Epidermal melanocyte (primary cell): ENCODE measurements at regions not wholly inside any gene's neighbourhood (a gene's known extent, or its start where the extent isn't known, plus 50 kb on each side); places are given as distances from the start of the nearest gene placed in this dataset.

Experiments used
- DNase-seq: peaks from one replicate; pipeline ENCODE4 v3.0.0; 2011; ENCODE audit warnings: low spot score; ENCODE audit not compliant: insufficient read length

DNA sequence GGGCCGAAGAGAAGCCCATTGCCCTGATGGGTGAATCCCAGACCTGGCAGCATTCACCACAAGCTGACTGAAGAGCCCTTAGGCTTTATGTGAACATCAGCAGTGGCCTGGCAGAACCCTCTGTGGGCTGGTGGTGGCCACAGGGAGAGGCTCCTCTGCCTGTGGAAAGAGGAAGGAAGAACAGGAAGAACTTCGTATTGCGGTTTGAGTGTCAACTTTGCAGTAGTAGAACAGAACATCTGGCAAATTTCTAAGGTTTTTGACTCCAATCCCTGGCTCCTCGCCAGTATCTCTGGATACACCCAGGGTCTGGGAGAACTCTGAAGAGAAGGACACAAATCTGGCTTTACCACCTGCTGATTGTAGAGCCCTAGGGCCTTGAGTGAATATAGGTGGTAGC lies 356.4 kb upstream of the GRAMD2B start:
- DNase-seq: no peak

DNA sequence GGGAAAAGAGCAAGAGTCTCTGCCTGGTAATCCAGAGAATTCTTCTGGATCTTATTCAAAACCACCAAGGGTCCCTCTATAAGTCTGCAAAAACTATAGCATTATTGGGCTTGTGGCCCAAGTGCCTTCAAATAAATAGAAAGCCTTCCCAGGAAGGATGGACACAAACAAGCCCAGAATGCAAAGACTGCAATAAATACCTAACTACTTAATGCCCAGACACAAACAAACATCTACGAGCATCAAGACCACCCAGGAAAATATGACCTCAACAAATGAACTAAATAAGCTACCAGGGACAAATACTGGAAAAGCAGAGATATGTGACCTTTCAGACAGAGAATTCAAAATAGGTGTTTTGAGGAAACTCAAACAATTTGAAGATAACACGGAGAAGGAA lies 355.8 kb upstream of the GRAMD2B start:
- DNase-seq: no peak

DNA sequence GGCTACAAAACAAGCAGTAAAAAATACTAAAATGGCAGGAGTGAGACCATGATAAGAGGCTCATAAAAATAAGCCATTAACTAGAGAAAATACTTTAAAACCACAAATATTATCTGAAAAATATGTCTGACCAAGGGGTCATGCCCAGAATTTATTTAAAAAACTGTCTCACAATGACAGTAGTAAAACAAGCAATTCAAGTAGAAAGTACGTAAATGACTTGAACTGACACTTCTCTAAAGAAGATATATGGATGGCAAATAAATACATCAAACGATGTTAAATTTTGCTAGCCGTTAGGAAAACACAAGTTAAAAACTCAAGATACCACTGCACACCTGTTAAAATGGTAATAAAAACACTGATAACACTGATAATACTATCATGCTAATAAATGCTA lies 353.9 kb upstream of the GRAMD2B start:
- no peak for DNase-seq

DNA sequence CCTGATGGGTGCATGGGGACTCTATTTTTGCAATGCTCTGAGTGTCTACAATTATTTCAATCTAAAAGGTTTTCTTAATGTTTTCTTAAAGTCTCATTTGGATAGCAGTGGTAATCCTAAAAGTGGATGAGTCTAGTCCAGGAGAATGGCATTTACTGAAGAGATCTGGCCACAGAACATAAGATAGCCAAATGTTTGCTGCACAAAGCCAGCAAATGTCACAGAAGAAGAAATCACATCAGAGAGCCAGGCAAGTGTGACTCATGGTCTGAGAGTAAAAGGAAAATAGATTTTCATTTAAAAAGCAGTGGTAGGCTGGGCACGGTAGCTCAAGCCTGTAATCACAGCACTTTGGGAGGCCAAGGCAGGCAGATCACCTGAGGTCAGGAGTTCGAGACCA lies 352.7 kb upstream of the GRAMD2B start:
- DNase-seq: no peak

DNA sequence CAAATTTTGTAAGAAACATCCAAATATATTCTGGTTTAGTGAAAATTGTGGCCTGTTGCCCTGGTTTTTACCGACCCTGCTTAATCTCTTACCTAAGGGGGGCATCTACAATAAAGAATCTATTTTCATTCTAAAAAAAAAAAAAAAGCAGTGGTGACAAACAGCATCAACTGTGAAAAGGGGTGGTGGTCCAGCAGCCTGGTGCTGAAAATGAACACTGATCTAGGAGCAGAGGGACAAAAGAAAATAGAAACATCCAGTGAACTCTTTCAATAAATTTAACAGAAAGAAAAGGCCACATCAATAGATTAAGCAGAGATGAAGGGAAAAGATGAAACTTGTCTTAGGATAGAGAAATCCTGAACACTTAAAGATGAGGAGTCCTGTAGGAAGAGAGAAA lies 348.7 kb upstream of the GRAMD2B start:
- no peak for DNase-seq

DNA sequence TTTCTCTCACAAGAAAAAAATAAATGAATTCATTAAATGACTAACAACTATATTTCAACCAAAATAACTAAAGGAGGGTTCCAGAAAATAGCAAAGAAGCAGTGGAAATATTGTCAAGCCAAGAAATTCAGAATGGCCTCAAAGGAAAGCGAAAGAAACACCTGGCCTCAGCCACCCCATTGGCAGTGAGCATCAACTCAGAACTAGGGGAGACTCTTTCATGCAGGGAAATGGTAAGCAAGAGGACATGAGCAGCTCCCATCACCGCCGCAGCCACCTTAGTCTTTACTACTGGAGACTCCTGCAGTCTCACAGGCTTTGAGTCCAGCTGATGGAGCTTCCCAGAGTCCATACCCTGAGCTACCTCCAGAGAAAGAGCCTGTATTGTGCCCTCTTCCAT lies 343.9 kb upstream of the GRAMD2B start:
- DNase-seq: no peak

DNA sequence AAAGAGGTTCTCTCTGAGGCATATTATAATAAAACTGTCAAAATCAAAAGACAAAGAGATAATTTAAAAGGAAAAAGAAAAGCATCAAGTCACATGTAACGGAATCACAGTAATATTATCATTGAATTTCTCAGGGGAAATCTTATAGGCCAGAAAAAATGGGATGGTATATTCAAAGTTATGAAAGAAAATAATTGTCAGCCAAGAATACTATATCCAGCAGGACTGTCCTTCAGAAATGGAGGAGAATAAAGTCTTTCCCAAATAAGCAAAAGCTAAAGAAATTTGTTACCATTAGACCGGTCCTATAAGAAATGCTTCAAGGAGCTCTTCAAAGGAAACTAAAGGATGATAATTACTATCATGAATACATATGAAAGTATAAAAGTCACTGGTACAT lies 342.0 kb upstream of the GRAMD2B start:
- no peak for DNase-seq

DNA sequence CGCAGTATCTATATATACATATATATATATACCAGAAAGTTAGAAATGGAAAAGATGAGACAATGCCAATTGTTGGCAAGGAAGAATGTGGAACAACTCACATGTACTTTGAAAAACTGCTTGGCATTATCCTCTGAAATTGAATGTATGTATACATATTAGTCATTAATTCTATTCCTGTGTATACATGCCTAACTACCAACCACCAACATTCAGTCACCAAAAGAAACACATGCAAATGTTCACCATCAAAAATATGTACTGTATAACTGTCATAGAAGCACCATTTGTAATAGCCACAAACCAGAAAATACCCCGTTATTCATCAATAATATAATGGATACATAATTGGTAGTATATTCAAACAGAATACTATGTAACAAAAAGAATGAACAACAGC lies 330.2 kb upstream of the GRAMD2B start:
- DNase-seq: no peak

DNA sequence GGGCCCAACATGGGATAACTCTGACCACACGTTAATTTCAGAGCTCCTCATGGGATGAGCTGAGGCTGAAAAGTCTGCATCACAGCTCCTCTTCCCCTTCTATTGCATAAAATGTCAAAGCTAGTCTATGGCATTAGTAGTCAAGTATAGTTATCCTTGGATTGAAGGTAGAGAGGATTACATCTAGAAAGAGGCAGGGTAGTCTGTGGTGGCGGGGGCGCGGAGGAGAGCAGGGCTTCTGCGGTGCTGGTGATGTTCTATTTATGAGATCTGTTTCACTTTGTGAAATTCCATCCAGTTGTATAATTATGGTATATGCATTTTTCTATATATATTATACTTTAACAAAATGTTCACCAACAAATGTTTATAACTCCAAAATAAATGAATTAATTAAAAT lies 329.5 kb upstream of the GRAMD2B start:
- no peak for DNase-seq

DNA sequence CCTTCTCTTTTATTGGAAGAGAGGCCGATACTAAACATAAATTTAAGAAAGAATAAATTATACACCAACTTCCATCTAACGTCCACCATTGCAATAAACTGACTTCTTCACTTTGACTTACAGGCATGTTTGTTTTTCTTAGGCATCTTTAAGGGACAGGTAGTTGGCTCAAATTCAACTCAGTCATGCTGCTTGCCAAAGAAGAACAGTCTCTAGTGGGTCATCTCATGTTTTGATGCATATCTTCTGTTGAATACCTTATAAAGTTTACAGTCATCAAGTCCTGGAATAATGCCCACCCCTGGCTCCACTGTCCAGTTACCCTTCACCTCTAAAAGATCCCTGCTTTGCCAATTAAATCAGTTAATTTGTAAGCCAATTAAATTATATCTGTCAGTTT lies 328.2 kb upstream of the GRAMD2B start:
- DNase-seq: no peak

DNA sequence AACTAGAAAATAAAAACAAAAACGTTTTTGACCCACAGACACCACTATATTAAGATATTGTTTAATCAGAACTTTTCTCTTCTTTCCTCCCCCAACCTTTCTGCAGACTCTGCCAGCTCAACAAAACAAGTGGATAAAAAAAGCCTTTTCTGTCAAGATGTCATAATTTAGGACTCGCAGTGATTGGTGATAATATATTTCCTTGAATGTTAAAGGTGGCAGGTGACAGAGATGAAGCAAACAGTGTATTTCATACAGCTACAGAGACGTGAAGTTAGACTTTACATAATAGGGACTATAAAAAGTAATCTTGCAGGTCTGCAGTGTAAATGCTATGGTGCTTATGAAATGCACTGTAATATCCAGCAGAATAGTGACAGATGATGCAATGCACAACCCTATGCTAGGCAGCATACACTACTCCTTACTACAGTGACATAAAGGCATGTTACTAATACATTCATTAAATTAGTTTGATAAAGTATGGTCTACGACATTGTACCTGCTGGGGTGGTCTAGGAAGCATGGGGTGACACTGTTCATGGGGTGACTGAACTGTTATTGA lies 326.7 kb upstream of the GRAMD2B start:
- no peak for DNase-seq

DNA sequence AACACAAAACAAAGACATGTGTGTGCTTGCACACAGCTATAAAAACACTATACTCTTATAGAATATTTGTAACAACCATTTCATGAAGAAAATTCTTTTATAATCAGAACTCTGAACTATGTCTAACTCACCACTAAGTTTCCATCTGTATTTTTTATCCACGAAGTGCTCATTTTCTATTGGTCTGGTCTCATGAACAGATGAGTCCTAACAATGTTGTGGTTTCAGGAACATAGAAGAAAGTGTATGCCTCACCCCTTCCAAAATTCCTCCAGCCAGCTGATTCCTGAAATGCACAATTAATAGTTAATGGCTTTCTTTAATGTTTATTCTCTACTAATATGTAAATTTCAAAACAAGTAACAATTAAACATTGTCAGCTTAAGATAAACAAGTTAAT lies 325.3 kb upstream of the GRAMD2B start:
- DNase-seq: no peak

DNA sequence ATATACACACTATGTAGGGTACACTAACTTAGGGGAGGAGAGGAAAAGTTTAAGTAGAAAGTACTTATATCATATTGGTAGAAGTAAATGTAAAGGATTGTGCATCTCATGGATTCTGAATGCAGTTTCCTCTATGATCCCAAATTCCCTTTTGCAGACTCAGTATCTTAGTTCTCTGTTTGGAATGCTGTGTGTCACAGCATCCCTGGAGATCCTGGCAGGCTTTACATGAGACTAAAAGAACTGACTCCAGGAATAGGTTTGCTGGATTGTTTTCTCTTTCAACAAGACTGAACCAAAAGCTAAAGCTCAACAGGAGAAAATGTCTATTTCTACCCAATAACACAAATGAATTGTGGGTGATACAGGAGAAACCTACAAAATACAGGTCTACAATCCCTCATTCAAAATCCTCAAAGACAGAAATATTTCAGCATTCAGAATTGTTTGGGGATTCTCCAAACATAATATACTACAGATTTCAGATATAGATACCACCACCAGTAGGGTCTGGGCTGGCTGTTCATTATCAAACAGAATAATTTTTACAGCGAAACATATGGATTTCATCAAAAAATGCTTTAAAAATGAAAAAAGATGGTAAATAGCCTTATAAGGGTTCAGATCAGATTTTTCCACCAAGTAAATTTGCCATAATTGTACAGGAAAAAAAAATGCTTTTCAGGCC lies 324.7 kb upstream of the GRAMD2B start:
- no peak for DNase-seq

DNA sequence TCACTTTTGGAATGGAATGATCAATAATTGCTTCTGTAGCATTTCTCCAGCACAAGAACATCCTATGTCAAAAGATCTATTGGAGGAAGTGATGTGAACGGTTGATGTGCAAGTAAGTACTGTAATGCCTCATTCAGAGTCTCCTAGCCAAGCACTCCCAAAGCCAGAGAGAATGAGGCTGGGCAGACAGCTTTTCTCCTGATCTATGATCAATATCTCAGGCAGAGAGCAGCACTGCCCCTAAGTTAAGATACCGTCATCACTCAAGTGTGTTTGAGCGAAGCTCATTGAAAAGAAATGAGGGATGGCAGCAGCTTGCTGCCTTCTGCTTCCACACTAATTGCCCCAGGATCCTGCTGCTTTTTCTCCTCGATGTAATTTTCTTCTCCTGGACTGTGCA lies 324.1 kb upstream of the GRAMD2B start:
- DNase-seq: no peak

DNA sequence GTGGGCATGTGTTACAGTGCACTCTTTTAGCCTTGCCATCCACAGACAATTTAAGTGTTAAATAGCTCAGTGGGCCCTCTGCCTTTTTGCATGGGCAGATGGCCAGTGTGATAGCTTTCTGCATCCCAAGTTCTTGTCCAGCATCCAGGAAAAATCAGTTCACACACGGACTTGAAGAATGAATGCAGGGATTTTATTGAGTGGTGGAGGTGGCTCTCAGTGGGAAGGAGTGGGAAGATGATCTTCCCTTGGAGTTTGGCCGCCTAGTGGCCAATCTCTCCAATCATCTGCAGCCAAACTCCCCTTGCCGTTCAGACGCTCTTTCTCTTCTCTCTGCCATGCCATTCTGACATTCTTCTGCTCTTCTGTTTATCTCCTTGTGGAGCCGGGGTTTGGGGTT lies 322.4 kb upstream of the GRAMD2B start:
- DNase-seq: no peak

DNA sequence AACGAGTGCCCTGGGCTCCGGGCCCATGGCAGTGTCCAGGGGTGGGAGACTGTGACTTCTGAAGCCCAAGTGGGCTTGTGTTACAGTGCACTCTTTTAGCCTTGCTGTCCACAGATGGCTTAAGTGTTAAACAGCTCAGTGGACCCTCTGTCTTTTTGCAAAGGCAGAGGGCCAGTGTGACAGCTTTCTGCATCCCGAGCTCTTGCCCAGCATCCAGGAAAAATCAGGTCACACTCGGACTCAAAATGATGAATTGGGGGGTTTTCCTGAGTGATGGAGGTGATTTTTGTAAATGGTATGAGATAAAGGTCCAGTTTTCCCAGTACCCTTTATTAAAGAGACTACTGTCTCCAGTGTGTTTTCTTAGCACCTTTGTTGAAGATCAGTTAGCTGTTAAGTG lies 321.3 kb upstream of the GRAMD2B start:
- no peak for DNase-seq

DNA sequence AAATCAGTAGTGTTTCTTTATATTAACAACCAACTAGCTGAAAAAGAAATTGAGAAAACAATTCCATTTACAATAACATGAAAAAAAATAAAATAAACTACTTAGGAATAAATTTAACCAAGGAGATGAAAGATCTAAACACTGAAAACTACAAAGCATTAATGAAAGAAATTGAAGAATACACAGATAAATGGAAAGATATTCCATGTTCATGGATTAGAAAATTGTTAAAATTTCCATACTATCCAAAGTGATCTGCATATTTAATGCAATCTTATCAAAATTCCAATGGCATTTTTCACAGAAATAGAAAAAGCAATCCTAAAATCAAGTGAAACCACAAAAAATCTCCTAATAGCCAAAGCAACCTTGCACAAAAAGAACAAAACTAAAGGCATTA lies 320.2 kb upstream of the GRAMD2B start:
- no peak for DNase-seq

DNA sequence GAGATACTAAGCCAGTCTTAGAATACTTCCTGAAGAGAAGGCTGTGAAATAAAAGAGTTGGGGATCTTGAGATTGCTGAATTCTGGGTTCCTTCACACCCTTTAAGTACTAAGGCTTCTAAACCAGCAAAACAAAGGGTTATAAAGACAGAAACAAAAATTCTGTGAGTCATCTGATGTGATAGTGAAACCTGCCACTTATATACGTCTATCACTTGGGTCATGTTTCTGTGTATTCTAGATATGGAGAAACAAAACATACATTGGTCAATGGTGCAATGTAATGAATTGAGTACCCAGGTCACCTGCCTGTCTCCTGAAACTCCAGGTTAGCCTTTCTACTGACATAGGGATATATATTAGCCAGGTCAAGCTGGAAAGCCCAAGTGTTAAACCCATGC lies 319.3 kb upstream of the GRAMD2B start:
- no peak for DNase-seq

DNA sequence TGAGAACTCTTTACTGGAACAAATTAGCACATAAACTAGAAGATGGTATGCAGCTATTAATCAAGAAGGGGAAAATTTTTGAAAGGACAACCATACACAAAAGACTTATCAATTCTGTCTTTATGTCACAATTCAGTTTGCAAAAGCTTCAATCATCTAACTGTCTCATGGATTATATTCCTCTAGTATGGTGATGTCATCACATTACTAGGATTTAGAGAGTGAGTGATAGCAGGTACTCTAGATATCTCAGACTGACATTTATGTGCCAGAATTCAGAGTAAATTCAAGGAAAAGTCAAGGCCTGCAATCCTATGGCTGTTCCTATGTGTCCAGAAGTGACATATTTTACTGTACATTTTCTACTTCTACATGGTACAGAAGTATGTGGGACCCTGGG lies 318.9 kb upstream of the GRAMD2B start:
- DNase-seq: no peak

DNA sequence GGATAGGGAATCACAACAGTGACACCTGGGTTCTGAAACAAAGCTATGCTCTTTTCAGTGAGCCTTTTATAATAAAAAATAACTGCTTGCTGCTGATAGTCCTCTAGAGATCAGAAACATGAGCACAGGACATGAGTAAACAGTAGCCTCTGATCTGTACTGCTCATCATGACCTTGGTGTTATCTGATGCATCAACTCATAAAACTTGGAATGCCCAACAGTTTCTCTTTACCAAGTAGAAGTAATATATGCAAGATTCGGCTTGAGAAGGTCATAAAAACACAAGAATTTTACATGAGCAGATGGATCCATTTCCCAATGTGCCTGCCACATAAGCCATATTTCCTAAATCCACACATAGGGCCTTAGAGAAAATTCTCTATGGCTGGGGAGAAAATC lies 318.3 kb upstream of the GRAMD2B start:
- DNase-seq: no peak

DNA sequence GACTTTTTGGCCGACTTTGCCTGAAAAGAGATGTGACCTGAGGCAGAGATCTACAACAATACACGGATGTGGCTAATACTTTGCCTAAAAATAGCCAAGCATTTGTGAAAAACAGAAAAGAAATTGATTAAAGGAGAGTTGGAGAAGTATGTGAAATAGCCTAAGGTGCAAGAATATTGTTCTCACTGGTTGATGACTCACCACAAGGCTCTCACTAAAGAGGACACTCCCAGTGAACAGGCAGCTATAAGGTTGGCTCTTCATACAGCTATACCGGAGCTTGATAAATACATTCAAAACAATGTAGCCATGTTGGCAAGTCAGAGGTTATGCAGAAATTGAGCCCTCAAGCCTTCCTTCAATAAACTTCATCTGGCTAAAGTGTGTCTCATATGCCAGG lies 317.2 kb upstream of the GRAMD2B start:
- no peak for DNase-seq

DNA sequence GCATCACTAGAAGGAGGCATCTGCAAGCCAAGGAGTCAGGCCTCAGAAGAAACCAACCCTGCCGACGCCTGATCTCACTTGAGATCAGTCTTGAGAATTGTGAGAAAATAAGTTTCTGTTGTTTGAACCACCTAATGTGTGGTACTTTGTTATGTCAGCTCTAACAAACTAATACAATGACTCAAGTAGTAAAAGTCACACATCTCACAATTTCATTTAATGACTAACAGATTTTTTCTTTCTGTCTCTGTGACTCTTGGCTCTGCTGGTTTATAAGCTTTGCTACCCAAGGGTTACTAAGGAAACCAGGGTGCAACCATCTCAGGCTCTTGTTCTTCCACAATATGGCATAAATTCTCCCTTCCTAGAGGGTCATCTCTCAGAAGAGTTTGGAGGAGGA lies 315.8 kb upstream of the GRAMD2B start:
- DNase-seq: no peak

DNA sequence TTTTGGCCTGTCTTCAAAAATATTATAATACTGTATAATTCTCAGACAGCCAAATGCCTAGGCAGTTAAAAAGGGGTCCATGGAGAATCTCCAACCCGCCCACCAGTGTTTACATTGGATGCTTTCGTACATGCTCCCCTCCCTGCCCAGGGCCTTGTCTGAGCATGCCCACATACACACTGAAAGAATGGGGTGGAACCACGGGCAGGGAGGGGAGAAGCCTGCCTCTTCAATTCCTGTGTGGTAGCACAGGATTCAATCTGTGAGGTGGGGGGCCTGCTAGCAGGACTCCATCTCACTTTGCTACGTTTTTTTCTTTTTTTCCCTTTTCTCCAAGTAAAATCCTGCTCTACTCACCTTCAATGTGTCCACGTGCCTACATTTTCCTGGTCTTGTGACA lies 314.7 kb upstream of the GRAMD2B start:
- no peak for DNase-seq
